ENCODE measurements at regions not wholly inside any gene's neighbourhood (a gene's known extent, or its start where the extent isn't known, plus 50 kb on each side); places are given as distances from the start of the nearest gene placed in this dataset.

DNA sequence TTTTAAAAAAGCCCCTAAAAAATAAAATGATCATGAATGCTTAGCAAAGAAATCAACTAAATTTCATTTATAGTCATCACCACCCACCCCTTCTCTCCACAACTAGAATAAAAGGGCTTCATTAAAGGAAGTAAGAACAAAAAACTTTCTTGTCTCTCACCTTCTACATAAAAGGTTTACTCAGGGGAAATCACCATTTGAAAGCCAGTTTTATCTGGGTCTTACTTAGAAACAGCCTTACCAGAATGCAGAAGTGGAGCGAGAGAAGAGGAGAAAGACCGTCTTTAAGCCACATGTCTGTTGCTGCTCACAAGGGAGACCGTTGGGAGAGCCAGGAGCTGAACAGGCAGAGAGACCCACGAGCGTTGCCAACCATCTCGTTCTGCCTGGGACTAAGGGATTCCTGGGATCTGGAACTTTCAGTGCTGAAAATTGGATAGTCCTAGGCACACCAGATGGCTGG lies 350.1 kb upstream of the PROK2 start:
- WGBS (ENCODE audit: insufficient coverage, insufficient read length), result no CpG with 5 or more reads among the region's 6 CpGs
- no peaks in the 10 kb centered on the region for H3K9me3 ChIP-seq (ENCODE audit: control insufficient read depth, insufficient read depth, low read length)
- 0 out of 2 replicates have a peak, but pooled peaks cover 1% of the 10 kb centered on the region for H3K4me1 ChIP-seq (ENCODE audit: control insufficient read depth, insufficient read depth, low read length)
- H3K27ac ChIP-seq (ENCODE audit: low read length), result no peak overlapping the region
- H3K4me3 ChIP-seq (ENCODE audit: low read length), result no peak overlapping the region
- H3K36me3 ChIP-seq (ENCODE audit: control insufficient read depth, insufficient read depth, low read length), result no peaks in the 10 kb centered on the region
- no peaks in the 10 kb centered on the region for H3K27me3 ChIP-seq (ENCODE audit: control insufficient read depth, insufficient read depth, low read length)
- no peak for DNase-seq (ENCODE audit: low read depth, low spot score)

DNA sequence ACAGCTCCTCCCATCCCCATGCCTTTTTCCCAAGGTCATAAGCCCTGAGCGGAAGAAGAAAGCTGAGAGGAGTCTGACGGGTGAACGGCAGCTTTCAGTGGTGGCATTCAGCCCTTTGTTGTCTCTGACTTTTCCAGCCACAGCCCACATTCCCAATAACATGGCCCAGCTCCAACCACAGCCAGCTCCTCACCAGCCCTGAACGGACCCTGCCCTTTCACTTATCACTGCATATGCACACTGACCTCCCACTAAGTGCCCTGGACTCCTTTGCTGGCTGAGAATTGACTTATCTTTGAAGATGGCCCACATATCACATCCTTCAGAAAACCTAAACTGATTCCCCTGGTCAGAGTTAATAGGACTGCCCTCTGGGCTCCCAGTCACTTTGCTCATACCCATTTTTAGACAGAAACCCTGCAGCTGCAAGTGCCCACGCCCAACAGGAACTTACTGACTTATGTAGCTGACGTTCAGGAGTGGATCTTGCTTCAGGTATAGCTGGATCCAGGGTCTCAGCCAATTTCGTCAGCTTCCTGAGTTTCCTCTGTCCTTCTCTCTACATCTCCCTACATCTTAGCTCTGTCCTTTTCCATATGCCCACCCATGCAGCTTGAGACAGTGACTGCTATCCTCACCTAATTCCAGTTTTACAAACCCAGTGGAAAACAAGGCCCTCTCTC lies 348.5 kb upstream of the PROK2 start:
- H3K27ac ChIP-seq (ENCODE audit: low read length), result no peak overlapping the region
- H3K4me3 ChIP-seq (ENCODE audit: low read length), result no peak overlapping the region
- no CpG with 5 or more reads among the region's 7 CpGs for WGBS (ENCODE audit: insufficient coverage, insufficient read length)
- H3K9me3 ChIP-seq (ENCODE audit: control insufficient read depth, insufficient read depth, low read length), result no peaks in the 10 kb centered on the region
- no peaks in the 10 kb centered on the region for H3K36me3 ChIP-seq (ENCODE audit: control insufficient read depth, insufficient read depth, low read length)
- no peak for DNase-seq (ENCODE audit: low read depth, low spot score)
- 0 out of 2 replicates have a peak, but pooled peaks cover 1% of the 10 kb centered on the region for H3K4me1 ChIP-seq (ENCODE audit: control insufficient read depth, insufficient read depth, low read length)
- H3K27me3 ChIP-seq (ENCODE audit: control insufficient read depth, insufficient read depth, low read length), result no peaks in the 10 kb centered on the region

DNA sequence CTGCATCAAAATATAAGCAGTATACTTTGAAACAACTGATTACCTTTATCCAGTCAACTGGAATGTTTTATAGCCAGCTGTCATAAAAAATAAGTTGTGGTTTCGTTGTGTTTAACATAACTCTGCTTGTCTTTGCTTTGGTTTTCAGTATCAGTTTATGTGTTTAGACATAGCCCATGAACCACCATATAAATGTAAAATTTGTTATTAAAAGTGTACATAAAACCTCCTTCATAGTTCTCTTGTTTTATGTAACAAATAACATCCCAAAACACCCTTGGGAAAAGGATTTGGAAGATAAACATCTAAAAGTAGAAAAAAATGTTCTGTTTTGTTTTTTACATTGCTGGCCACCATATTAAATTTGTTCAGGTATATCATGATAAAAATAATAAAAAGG lies 347.0 kb upstream of the PROK2 start:
- H3K27ac ChIP-seq (ENCODE audit: low read length), result no peak overlapping the region
- no peaks in the 10 kb centered on the region for H3K27me3 ChIP-seq (ENCODE audit: control insufficient read depth, insufficient read depth, low read length)
- no CpG with 5 or more reads among the region's 1 CpG for WGBS (ENCODE audit: insufficient coverage, insufficient read length)
- H3K9me3 ChIP-seq (ENCODE audit: control insufficient read depth, insufficient read depth, low read length), result no peaks in the 10 kb centered on the region
- no peaks in the 10 kb centered on the region for H3K4me1 ChIP-seq (ENCODE audit: control insufficient read depth, insufficient read depth, low read length)
- no peaks in the 10 kb centered on the region for H3K36me3 ChIP-seq (ENCODE audit: control insufficient read depth, insufficient read depth, low read length)
- DNase-seq (ENCODE audit: low read depth, low spot score), result no peak
- no peak overlapping the region for H3K4me3 ChIP-seq (ENCODE audit: low read length)

DNA sequence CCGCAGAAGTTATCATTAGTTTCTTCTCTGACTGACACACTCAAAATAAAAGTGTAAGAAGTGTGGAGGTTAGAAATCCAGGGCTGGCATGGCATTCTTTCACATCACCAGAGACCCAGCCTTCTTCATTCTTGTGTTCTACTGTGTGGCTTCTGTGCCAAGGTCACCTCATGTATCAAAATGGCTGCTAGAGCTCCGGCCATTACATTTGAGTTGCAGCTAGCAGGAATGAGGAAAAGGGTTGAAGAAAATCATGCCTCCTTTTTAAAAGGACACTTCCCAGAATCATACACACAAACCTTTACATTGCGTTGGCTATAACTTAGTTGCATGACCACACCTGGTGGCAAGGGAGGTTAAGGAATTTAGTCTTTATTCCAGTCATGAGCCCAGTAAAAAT lies 345.6 kb upstream of the PROK2 start:
- Histone ChIP-seq H3K4me3 (ENCODE audit: low read length) (no peak overlapping the region), H3K27ac (ENCODE audit: low read length) (no peak overlapping the region), H3K9me3 (ENCODE audit: control insufficient read depth, insufficient read depth, low read length) (no peaks in the 10 kb centered on the region), H3K27me3 (ENCODE audit: control insufficient read depth, insufficient read depth, low read length) (no peaks in the 10 kb centered on the region), H3K4me1 (ENCODE audit: control insufficient read depth, insufficient read depth, low read length) (no peaks in the 10 kb centered on the region), H3K36me3 (ENCODE audit: control insufficient read depth, insufficient read depth, low read length) (no peaks in the 10 kb centered on the region)
- WGBS (ENCODE audit: insufficient coverage, insufficient read length), result no CpG with 5 or more reads among the region's 3 CpGs
- no peak for DNase-seq (ENCODE audit: low read depth, low spot score)

DNA sequence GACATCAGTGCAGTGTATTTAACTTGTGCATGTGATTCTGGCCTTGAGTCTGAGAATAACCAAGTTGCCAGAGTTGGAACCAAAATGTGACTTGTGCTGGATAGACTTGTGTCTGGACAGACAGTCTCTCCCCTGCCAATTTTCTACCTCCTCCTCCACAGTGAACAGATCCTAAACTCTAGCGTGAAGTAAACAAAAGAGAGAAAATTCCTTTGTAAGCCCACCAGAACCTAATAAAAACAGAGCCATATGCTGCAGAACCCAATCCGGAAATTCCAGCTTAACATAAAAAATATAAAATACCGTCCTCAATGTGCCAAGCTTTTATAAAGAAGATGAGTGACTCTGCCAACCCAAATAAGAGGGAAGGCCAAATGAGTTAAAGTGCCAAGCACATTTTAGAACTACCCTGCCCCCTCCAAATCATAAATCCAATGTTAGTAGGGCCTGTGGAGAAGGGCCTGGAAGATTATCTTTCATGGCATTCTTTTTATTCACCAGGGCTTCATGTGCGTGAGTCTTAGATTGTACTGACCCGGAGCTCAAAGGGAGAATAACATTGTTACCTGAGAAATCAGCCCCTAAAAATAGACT lies 344.6 kb upstream of the PROK2 start:
- DNase-seq (ENCODE audit: low read depth, low spot score), result no peak
- WGBS (ENCODE audit: insufficient coverage, insufficient read length), result no CpG with 5 or more reads among the region's 5 CpGs
- Histone ChIP-seq H3K4me1 (ENCODE audit: control insufficient read depth, insufficient read depth, low read length) (no peaks in the 10 kb centered on the region), H3K4me3 (ENCODE audit: low read length) (no peak overlapping the region), H3K27ac (ENCODE audit: low read length) (no peak overlapping the region), H3K36me3 (ENCODE audit: control insufficient read depth, insufficient read depth, low read length) (no peaks in the 10 kb centered on the region), H3K9me3 (ENCODE audit: control insufficient read depth, insufficient read depth, low read length) (no peaks in the 10 kb centered on the region), H3K27me3 (ENCODE audit: control insufficient read depth, insufficient read depth, low read length) (no peaks in the 10 kb centered on the region)

DNA sequence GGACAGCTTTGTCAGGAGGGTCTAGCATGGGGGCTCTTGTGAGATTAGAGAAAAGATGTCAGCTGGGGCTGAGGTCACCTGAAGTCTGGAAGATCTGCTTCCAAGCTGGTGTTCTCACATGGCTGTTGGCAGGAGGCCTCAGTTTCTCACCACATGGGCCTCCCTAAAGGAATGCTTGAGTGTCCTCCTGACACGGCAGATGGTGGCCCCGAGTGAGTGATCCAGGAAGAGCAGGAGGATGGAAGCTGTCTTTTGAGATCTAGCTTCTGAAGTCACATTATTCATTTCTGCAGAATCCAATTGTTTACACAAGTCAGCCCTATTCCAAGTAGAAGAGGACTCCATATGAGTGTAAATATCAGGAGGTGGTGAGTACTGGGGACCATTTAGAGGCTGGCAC lies 344.0 kb upstream of the PROK2 start:
- no CpG with 5 or more reads among the region's 2 CpGs for WGBS (ENCODE audit: insufficient coverage, insufficient read length)

DNA sequence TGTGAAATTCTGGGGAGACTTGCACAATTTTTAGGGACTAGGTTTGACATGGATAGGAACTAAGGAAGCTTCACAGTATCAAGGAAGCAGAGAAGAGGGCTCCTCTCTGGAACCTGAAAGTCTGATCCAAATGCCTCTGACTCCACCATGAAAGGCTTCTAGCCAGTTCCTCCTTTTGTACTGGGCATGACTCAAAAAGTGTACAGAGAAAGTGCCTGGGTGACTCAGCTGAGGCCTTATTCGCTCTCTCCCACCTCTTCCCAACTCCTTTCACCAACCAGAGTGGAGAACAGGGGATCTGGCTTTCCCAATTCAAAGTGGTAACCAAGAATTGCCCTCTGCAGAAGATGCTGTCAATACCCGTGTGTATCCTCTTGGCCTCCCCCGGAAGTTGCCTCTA lies 342.9 kb upstream of the PROK2 start:
- Histone ChIP-seq H3K27ac (ENCODE audit: low read length) (no peak overlapping the region), H3K36me3 (ENCODE audit: control insufficient read depth, insufficient read depth, low read length) (no peaks in the 10 kb centered on the region), H3K27me3 (ENCODE audit: control insufficient read depth, insufficient read depth, low read length) (no peaks in the 10 kb centered on the region), H3K9me3 (ENCODE audit: control insufficient read depth, insufficient read depth, low read length) (no peaks in the 10 kb centered on the region), H3K4me1 (ENCODE audit: control insufficient read depth, insufficient read depth, low read length) (no peaks in the 10 kb centered on the region), H3K4me3 (ENCODE audit: low read length) (no peak overlapping the region)
- WGBS (ENCODE audit: insufficient coverage, insufficient read length), result no CpG with 5 or more reads among the region's 3 CpGs
- DNase-seq (ENCODE audit: low read depth, low spot score), result no peak

More for the DNA sequence above, 344.0 kb upstream of the PROK2 start:
- Histone ChIP-seq H3K4me3 (ENCODE audit: low read length) (no peak overlapping the region), H3K27ac (ENCODE audit: low read length) (no peak overlapping the region), H3K36me3 (ENCODE audit: control insufficient read depth, insufficient read depth, low read length) (no peaks in the 10 kb centered on the region), H3K9me3 (ENCODE audit: control insufficient read depth, insufficient read depth, low read length) (no peaks in the 10 kb centered on the region), H3K27me3 (ENCODE audit: control insufficient read depth, insufficient read depth, low read length) (no peaks in the 10 kb centered on the region), H3K4me1 (ENCODE audit: control insufficient read depth, insufficient read depth, low read length) (no peaks in the 10 kb centered on the region)
- DNase-seq (ENCODE audit: low read depth, low spot score), result no peak

DNA sequence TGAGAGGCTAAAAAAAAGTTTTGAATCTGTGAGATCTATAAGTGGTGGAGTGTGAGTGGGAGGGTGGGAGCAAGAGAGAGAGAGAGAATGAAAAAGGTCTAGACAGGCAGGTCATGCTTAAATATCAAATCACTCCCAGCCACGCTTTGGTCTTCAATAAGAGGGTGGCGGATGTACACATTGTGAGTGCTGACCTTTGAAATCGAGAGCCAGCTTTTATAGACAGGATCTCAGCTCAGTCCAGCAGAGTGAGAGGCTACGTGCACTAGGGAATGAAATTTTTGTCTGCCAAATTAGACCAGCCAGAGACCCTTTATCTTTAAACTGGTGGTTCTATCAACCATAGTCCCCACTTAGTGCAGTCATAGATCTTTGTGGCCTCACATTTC lies 342.3 kb upstream of the PROK2 start:
- Histone ChIP-seq H3K4me1 (ENCODE audit: control insufficient read depth, insufficient read depth, low read length) (no peaks in the 10 kb centered on the region), H3K27me3 (ENCODE audit: control insufficient read depth, insufficient read depth, low read length) (no peaks in the 10 kb centered on the region), H3K36me3 (ENCODE audit: control insufficient read depth, insufficient read depth, low read length) (no peaks in the 10 kb centered on the region), H3K9me3 (ENCODE audit: control insufficient read depth, insufficient read depth, low read length) (no peaks in the 10 kb centered on the region), H3K4me3 (ENCODE audit: low read length) (no peak overlapping the region), H3K27ac (ENCODE audit: low read length) (no peak overlapping the region)
- no CpG with 5 or more reads among the region's 4 CpGs for WGBS (ENCODE audit: insufficient coverage, insufficient read length)
- no peak for DNase-seq (ENCODE audit: low read depth, low spot score)

DNA sequence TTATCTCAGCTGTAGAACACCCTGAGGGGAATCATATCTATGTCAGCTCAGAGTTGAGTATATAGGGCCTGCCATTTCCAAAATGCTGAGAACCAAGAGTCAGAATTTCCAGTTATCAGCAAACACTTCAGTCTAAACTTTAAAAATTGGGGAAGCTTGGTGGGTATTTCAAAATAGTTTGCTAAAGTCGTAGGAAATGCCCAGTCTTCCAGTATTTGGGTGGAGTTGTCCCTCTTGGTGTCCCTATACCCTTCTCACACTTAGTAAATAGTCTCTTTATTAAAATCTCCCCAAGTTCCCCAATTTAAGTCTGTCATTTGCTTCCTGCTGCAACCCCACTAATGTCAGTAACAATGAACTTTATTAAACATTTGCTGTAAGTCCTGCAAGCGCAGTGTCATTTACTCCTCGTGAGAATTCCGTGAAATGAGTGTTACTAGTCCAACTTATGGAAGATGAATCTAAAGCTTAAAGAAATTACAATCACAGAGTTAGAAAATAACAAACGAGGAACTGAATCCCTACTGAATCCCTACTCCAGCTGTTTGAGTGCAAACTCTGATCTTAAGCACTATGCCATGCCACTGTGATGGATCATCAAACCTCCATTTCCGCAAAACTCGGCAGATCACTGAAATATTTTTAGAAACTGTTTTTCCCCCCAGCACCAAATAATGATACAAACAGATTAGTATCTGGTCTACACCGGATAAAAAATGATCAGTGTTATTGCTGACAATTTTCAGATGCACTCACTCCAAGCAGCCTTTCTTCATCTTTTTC lies 341.7 kb upstream of the PROK2 start:
- Histone ChIP-seq H3K4me1 (ENCODE audit: control insufficient read depth, insufficient read depth, low read length) (no peaks in the 10 kb centered on the region), H3K4me3 (ENCODE audit: low read length) (no peak overlapping the region), H3K27ac (ENCODE audit: low read length) (no peak overlapping the region), H3K27me3 (ENCODE audit: control insufficient read depth, insufficient read depth, low read length) (no peaks in the 10 kb centered on the region), H3K9me3 (ENCODE audit: control insufficient read depth, insufficient read depth, low read length) (no peaks in the 10 kb centered on the region), H3K36me3 (ENCODE audit: control insufficient read depth, insufficient read depth, low read length) (no peaks in the 10 kb centered on the region)
- no peak for DNase-seq (ENCODE audit: low read depth, low spot score)
- no CpG with 5 or more reads among the region's 8 CpGs for WGBS (ENCODE audit: insufficient coverage, insufficient read length)

DNA sequence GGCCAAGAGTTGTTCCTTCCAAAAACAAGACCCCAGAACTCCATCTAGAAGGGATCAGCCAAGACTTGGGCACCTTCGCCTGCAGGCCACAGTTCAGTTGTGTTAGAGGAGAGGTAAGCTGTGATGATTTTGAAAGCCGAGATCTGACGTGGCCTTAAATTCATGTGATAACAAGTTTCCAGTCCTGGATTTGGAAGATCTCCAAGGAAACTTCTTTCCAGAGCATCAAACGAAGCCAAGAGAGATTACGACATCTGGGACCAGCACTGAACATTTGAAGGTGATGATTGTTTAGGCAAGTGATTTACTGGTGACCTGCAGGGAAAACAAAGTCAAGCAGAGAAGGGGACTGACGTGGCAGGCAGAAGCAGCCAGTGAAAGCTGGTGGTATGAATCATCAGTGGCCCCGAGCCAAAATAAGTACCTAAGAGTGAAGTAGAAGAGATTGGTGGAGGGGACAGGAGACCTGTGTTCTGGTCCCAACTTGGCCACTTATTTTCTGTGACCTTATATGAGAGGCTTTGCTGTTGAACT lies 339.0 kb upstream of the PROK2 start:
- no peak overlapping the region for H3K27ac ChIP-seq (ENCODE audit: low read length)

More for the DNA sequence above, 339.0 kb upstream of the PROK2 start:
- H3K27me3 ChIP-seq (ENCODE audit: control insufficient read depth, insufficient read depth, low read length), result no peaks in the 10 kb centered on the region
- no peak overlapping the region for H3K4me3 ChIP-seq (ENCODE audit: low read length)
- H3K4me1 ChIP-seq (ENCODE audit: control insufficient read depth, insufficient read depth, low read length), result no peaks in the 10 kb centered on the region
- no CpG with 5 or more reads among the region's 7 CpGs for WGBS (ENCODE audit: insufficient coverage, insufficient read length)
- H3K36me3 ChIP-seq (ENCODE audit: control insufficient read depth, insufficient read depth, low read length), result no peaks in the 10 kb centered on the region
- no peak for DNase-seq (ENCODE audit: low read depth, low spot score)
- no peaks in the 10 kb centered on the region for H3K9me3 ChIP-seq (ENCODE audit: control insufficient read depth, insufficient read depth, low read length)

Data from iPS DF 6.9 (cell line).